HG03439 (cell line): ENCODE measurements at regions not wholly inside any gene's neighbourhood (a gene's known extent, or its start where the extent isn't known, plus 50 kb on each side); places are given as distances from the start of the nearest gene placed in this dataset.
"Not testable (repeated sequence)": the region's sequence is repeated elsewhere in the genome, so short reads cannot be mapped to it uniquely, and the experiment has no call there.

ENCODE experiments used
- ATAC-seq: cut with Tn5 transposase; IDR thresholded peaks from one replicate; pipeline ENCODE4 v1.9.1; 2021; ENCODE audit warnings: mild to moderate bottlenecking, moderate library complexity; ENCODE audit not compliant: unreplicated experiment

- ATAC-seq, result no peak
These were observed 325.6 kb upstream of the USP15 start for GRCh38 chr12:61934564-61934963.

- ATAC-seq, result no peak
These were observed 320.2 kb upstream of the USP15 start for GRCh38 chr12:61939977-61940376.

GRCh38 chr12:61956545-61956944 is 303.7 kb upstream of the USP15 start:
- no peak for ATAC-seq

- ATAC-seq, result no peak
These were observed 285.7 kb upstream of the USP15 start for GRCh38 chr12:61974461-61974860.

GRCh38 chr12:61985830-61986229 is 274.4 kb upstream of the USP15 start:
- no peak for ATAC-seq

- ATAC-seq, result no peak
These were observed 273.0 kb upstream of the USP15 start for GRCh38 chr12:61987173-61987572.

- ATAC-seq, result no peak
These were observed 268.5 kb upstream of the USP15 start for GRCh38 chr12:61991661-61992060.

GRCh38 chr12:61993734-61994345 is 266.4 kb upstream of the USP15 start:
- no peak for ATAC-seq

- ATAC-seq, result no peak
These were observed 263.5 kb upstream of the USP15 start for GRCh38 chr12:61996717-61997116.

- ATAC-seq, result no peak
These were observed 261.4 kb upstream of the USP15 start for GRCh38 chr12:61998791-61999190.

- no peak for ATAC-seq
These were observed 260.9 kb upstream of the USP15 start for GRCh38 chr12:61999311-61999710.

GRCh38 chr12:62001424-62001823 is 258.8 kb upstream of the USP15 start:
- ATAC-seq, result no peak

GRCh38 chr12:62003226-62003625 is 257.0 kb upstream of the USP15 start:
- ATAC-seq, result no peak

GRCh38 chr12:62003701-62004100 is 256.5 kb upstream of the USP15 start:
- ATAC-seq, result no peak

- no peak for ATAC-seq
These were observed 254.6 kb upstream of the USP15 start for GRCh38 chr12:62005615-62006014.

GRCh38 chr12:62006076-62006732 is 254.0 kb upstream of the USP15 start:
- no peak for ATAC-seq

- ATAC-seq, result no peak
These were observed 251.5 kb upstream of the USP15 start for GRCh38 chr12:62008703-62009102.

GRCh38 chr12:62009445-62009844 is 250.8 kb upstream of the USP15 start:
- no peak for ATAC-seq

GRCh38 chr12:62010331-62010906 is 249.8 kb upstream of the USP15 start:
- not testable (repeated sequence) for ATAC-seq

- not testable (repeated sequence) for ATAC-seq
These were observed 249.2 kb upstream of the USP15 start for GRCh38 chr12:62010973-62011372.

- ATAC-seq, result no peak
These were observed 245.9 kb upstream of the USP15 start for GRCh38 chr12:62014330-62014729.

GRCh38 chr12:62016021-62016420 is 244.2 kb upstream of the USP15 start:
- ATAC-seq, result no peak
